Neural progenitor cell (in vitro differentiated cells): ENCODE measurements at regions not wholly inside any gene's neighbourhood (a gene's known extent, or its start where the extent isn't known, plus 50 kb on each side); places are given as distances from the start of the nearest gene placed in this dataset.

Experiments
- EZH2 ChIP-seq: fragments of 200-600 bp; sonication (generic); IDR thresholded peaks from 2 replicates; pipeline ENCODE4 v1.6.1; 2017; ENCODE audit warnings: antibody characterized with exemption, mild to moderate bottlenecking, moderate library complexity
- TF ChIP-seq, protein P1 (sequence below): fragments of 200-600 bp; sonication (generic); IDR thresholded peaks from 2 replicates; pipeline ENCODE4 v1.5.1; 2017; ENCODE audit warnings: antibody characterized with exemption, mild to moderate bottlenecking

DNA sequence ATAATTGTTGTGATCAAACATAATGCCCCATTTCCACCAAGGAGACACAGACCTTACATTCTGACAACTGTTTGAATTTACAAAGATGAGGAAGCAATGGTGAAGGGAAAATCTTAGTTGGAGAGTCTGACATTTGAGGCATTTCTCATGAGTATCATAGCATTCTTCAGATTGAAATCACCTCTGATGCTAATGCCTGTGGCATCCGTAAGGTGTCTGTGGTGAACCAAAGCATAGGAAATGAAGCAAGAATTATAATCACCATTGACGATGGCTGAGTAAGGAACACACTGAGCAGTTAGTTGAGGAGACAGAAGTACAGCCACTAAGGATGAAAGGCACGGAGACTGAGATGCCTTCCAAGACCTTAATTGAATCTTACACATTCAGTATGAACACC lies 575.7 kb downstream of the TRIML1 start:
- no peak for TF ChIP-seq EZH2
- TF ChIP-seq, protein P1, sequence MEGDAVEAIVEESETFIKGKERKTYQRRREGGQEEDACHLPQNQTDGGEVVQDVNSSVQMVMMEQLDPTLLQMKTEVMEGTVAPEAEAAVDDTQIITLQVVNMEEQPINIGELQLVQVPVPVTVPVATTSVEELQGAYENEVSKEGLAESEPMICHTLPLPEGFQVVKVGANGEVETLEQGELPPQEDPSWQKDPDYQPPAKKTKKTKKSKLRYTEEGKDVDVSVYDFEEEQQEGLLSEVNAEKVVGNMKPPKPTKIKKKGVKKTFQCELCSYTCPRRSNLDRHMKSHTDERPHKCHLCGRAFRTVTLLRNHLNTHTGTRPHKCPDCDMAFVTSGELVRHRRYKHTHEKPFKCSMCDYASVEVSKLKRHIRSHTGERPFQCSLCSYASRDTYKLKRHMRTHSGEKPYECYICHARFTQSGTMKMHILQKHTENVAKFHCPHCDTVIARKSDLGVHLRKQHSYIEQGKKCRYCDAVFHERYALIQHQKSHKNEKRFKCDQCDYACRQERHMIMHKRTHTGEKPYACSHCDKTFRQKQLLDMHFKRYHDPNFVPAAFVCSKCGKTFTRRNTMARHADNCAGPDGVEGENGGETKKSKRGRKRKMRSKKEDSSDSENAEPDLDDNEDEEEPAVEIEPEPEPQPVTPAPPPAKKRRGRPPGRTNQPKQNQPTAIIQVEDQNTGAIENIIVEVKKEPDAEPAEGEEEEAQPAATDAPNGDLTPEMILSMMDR = no peak
